Right atrium auricular region (tissue), 2 donors: ENCODE measurements at regions not wholly inside any gene's neighbourhood (a gene's known extent, or its start where the extent isn't known, plus 50 kb on each side); places are given as distances from the start of the nearest gene placed in this dataset.

Experiments used
- DNase-seq: peaks from one replicate; pipeline ENCODE4 v3.0.0-alpha.2; 2019; ENCODE audit warnings: low spot score
- H3K27ac ChIP-seq, 2 donors: fragments of 200-600 bp; sonication (generic); 1 replicate in 1 of 2; 2 replicates in 1 of 2; pipeline ENCODE4 v1.5.1; 2016 to 2019
- H3K27me3 ChIP-seq, 2 donors: fragments of 200-600 bp; sonication (generic); one replicate each; pipeline versions ENCODE4 v1.5.1 to v1.6.0; 2017 to 2019
- H3K36me3 ChIP-seq: fragments of 200-600 bp; sonication (generic); one replicate; pipeline ENCODE4 v1.5.1; 2016
- H3K4me1 ChIP-seq, 2 donors: fragments of 200-600 bp; sonication (generic); one replicate each; pipeline versions ENCODE4 v1.5.1 to v1.6.0; 2017 to 2019
- H3K4me3 ChIP-seq, 2 donors: fragments of 200-600 bp; sonication (generic); 1 replicate in 1 of 2; 2 replicates in 1 of 2; pipeline ENCODE4 v1.5.1; 2017 to 2019; ENCODE audit warnings: mild to moderate bottlenecking in 1 of 2, moderate library complexity in 1 of 2
- H3K9me3 ChIP-seq, 2 donors: fragments of 200-600 bp; sonication (generic); one replicate each; pipeline ENCODE4 v1.5.1; 2019
- TF ChIP-seq, protein P1 (sequence below), 2 donors: fragments of 200-600 bp; sonication (generic); IDR thresholded peaks; one replicate each; pipeline ENCODE4 v1.5.1; 2019; ENCODE audit warnings: antibody characterized with exemption in 2 of 2

DNA sequence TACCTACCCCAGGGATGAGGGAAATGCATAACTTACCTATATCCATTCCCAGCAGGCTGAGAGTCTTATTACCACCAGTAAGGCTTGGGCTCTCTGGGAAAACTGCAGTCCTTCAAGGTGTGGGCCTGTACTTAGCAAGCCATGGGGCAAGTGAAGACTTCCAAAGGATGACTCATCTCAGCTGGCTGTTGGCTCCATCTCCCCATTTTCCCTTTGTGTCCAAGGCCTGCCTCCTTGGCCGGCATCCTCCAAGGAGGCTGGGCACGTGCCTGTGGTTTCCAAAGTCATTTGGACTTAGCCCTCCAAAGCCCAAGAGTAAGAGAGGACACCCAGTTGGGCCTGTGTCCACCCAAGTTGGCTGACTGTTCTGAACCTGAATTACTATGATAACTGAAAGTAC lies 89.8 kb downstream of the TMEM100 start:
- no peaks in the 10 kb centered on the region for H3K36me3 ChIP-seq
- no peak overlapping the region for H3K4me3 ChIP-seq
- DNase-seq: no peak
- TF ChIP-seq, protein P1, sequence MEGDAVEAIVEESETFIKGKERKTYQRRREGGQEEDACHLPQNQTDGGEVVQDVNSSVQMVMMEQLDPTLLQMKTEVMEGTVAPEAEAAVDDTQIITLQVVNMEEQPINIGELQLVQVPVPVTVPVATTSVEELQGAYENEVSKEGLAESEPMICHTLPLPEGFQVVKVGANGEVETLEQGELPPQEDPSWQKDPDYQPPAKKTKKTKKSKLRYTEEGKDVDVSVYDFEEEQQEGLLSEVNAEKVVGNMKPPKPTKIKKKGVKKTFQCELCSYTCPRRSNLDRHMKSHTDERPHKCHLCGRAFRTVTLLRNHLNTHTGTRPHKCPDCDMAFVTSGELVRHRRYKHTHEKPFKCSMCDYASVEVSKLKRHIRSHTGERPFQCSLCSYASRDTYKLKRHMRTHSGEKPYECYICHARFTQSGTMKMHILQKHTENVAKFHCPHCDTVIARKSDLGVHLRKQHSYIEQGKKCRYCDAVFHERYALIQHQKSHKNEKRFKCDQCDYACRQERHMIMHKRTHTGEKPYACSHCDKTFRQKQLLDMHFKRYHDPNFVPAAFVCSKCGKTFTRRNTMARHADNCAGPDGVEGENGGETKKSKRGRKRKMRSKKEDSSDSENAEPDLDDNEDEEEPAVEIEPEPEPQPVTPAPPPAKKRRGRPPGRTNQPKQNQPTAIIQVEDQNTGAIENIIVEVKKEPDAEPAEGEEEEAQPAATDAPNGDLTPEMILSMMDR (IDR thresholded peaks at IDR 0.05): no peak
- H3K27ac ChIP-seq: no peak overlapping the region
- H3K9me3 ChIP-seq: no peaks in the 10 kb centered on the region
- no peaks in the 10 kb centered on the region for H3K27me3 ChIP-seq
- peaks cover 0 to 11% of the 10 kb centered on the region in 2 donors for H3K4me1 ChIP-seq

DNA sequence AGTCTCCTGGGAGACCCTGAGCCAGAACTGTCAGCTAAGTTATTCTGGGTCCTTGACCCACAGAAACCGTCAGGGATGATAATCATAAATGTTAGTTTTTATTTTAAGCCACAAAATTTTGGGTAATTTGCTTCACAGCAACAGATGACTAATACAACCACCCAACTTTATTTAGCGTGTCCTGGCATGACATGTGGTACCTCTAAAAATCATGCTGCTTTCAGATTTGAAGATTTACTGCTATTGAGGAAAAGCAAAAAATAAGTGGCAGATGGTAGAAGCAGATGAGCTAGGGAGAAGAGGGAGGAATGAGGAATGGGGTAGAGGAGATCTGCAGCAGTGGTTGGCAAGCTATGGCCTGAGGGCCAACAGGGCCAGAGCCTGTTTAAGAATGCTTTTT lies 90.4 kb downstream of the TMEM100 start:
- TF ChIP-seq, protein P1 (IDR thresholded peaks at IDR 0.05): no peak
- Histone ChIP-seq H3K36me3 (no peaks in the 10 kb centered on the region), H3K9me3 (no peaks in the 10 kb centered on the region), H3K4me1 (peaks cover 0 to 11% of the 10 kb centered on the region in 2 donors), H3K27me3 (no peaks in the 10 kb centered on the region), H3K4me3 (no peak overlapping the region), H3K27ac (no peak overlapping the region)
- DNase-seq: no peak

DNA sequence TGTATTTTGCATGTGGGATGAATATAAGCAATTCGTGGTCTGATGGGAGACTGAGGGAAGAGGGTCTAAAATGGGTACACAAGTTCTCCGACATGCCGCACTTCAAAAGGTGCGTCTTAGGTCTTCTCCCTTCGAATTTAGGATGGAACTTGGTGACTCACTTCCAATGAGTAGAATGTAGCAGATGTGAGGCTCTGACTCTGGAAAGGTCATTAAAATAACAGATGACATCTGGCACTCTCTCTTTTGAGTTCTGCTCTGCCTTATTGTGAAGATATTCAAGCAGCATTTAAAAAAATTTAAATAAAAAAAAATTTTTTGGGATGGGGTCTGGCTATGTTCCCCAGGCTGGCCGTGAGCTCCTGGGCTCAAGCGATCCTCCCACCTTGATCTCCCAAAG lies 92.7 kb downstream of the TMEM100 start:
- Histone ChIP-seq H3K36me3 (no peaks in the 10 kb centered on the region), H3K27me3 (no peaks in the 10 kb centered on the region), H3K4me1 (peaks cover 0 to 3% of the 10 kb centered on the region in 2 donors), H3K9me3 (no peaks in the 10 kb centered on the region), H3K27ac (no peak overlapping the region), H3K4me3 (no peak overlapping the region)
- DNase-seq: no peak
- TF ChIP-seq, protein P1 (IDR thresholded peaks at IDR 0.05): no peak

DNA sequence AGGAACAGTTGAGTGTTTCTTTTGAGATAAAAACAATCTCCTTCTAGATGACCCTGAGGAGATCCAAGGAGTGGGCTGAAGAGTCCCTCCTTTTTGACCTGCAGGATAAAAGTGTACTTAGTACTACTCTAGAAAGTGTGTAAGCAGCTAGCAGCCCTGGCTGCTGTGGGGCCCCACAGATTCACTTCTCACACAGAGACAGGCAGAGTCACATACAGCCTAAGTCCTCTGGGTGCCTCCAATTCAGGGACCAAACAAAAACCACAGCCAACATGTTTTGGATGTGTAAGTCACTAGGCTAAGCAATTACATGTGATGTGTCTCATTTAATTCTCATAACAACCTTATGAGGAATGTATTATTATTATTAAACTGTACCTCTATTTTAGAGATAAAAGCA lies 97.1 kb downstream of the TMEM100 start:
- Histone ChIP-seq H3K4me3 (no peak overlapping the region), H3K4me1 (no peaks in the 10 kb centered on the region), H3K27me3 (no peaks in the 10 kb centered on the region), H3K9me3 (no peaks in the 10 kb centered on the region), H3K36me3 (no peaks in the 10 kb centered on the region), H3K27ac (no peak overlapping the region)
- TF ChIP-seq, protein P1 (IDR thresholded peaks at IDR 0.05): no peak
- DNase-seq: no peak

DNA sequence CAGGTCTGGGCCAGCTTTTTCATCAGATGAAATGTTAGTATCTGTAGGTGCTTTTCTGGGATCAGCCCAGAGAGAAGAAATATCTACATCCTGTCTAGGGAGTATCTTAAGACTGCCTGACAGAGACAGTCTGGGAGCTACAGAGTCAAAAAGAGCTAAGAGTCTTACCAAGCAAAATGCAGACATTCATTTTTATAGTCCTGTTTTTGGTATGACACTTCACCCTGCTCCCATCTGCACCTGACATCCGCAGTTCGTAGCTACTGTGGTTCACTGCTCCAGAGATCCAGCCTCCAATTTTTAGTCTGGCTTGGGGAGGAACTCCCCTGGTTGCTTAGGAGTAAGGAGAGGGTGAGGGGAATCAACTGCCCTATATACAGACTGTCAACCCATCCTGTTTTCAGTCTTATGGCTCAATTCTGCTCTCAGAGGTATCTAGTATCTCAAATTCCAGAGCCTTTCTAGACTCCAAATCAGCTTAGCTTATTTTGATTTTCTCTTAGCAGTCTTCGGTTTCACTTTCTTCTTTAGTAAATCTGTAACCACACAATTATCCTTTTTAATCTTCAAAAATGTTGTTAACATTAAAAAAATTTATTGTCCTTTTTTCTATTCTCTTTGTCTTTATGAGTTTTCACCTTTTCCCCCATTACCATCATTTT lies 97.8 kb downstream of the TMEM100 start:
- DNase-seq: no peak
- no peak overlapping the region for H3K27ac ChIP-seq
- no peaks in the 10 kb centered on the region for H3K4me1 ChIP-seq
- TF ChIP-seq, protein P1 (IDR thresholded peaks at IDR 0.05): no peak
- no peaks in the 10 kb centered on the region for H3K9me3 ChIP-seq
- H3K27me3 ChIP-seq: no peaks in the 10 kb centered on the region
- H3K36me3 ChIP-seq: no peaks in the 10 kb centered on the region
- no peak overlapping the region for H3K4me3 ChIP-seq

DNA sequence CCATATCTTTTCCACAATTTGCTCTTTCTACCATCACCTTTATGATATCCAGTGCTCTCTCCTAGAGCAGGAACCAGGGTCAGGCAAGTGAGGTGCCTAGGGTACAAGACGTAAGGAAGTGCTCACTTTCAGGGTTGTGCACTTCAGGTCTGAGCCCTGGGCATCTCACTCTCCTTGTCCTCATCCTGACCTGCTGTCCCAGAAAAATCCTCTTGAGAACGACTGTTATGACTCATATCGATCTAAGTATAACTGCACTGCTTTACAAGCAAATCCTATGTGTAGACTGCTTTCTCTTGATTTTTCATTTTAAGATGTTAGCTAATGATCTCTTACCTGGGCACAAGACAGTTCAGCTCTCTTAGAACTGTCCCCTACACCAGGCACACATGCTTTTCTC lies 100.1 kb downstream of the TMEM100 start:
- Histone ChIP-seq H3K4me1 (no peaks in the 10 kb centered on the region), H3K27me3 (no peaks in the 10 kb centered on the region), H3K36me3 (no peaks in the 10 kb centered on the region), H3K9me3 (no peaks in the 10 kb centered on the region), H3K27ac (no peak overlapping the region), H3K4me3 (no peak overlapping the region)
- TF ChIP-seq, protein P1 (IDR thresholded peaks at IDR 0.05): no peak
- no peak for DNase-seq
